HG02981 (cell line): ENCODE measurements at regions not wholly inside any gene's neighbourhood (a gene's known extent, or its start where the extent isn't known, plus 50 kb on each side); places are given as distances from the start of the nearest gene placed in this dataset.

Experiments
- ATAC-seq: cut with Tn5 transposase; IDR thresholded peaks from one replicate; pipeline ENCODE4 v1.9.1; 2021; ENCODE audit warnings: mild to moderate bottlenecking, moderate library complexity; ENCODE audit not compliant: unreplicated experiment

DNA sequence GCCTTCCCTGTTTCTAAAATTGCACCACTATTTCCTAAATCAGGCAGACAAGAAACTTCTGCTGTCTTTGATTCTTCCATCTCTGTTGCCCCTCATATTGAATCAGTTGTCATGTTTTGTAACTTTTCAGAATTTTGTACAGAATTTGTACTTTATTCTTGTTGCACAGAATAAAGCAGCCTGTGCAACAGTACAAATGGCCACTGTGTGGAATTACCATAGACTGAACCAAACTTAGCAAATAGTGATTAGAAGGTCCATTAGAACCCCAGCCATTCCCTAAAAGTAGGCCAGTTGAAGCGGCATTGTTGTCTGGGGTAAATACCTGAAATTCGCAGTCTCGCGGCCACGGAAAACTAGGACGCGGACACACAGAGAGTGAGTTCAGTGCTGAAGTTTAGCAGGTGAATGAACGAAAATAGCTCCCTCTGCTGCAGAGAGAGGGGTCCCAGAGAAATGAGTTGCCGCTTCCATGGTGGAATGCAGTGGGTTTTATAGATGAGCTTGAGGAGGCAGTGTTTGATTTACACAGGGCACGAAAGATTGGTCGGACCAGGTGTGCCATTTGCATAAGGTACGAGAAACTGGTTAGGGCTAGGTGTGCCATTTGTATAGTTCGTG, 71.8 kb downstream of the C4orf33 start:
- no peak for ATAC-seq

GRCh38 chr4:129172181-129172580, 76.2 kb downstream of the C4orf33 start:
- no peak for ATAC-seq

DNA sequence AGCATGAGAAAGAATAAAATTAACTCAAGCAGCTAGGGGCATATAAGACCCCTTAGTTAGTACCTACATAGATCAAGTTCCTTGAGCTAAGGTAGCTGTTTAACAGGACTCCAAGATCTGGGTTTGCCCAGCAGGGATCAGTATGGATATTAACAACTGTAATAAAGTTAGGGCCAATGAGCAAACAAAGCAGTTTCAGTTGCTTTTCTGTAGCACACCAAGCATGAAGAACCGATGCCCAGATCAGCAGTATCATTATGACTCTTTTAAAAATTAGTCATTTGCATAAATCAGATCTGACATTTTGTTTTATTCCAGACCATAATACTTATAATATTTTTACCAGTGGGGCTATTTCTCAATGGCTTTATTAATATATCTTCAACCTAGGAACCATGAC, 80.9 kb downstream of the C4orf33 start:
- ATAC-seq, result peak; percentile 75

- ATAC-seq, result no peak
Measured at GRCh38 chr4:129179276-129179675, 83.3 kb downstream of the C4orf33 start.

GRCh38 chr4:129189630-129190029, 93.7 kb downstream of the C4orf33 start:
- no peak for ATAC-seq

- no peak for ATAC-seq
Measured at GRCh38 chr4:129193357-129194100, 97.6 kb downstream of the C4orf33 start.

- no peak for ATAC-seq
Measured at GRCh38 chr4:129208481-129208880, 112.5 kb downstream of the C4orf33 start.

DNA sequence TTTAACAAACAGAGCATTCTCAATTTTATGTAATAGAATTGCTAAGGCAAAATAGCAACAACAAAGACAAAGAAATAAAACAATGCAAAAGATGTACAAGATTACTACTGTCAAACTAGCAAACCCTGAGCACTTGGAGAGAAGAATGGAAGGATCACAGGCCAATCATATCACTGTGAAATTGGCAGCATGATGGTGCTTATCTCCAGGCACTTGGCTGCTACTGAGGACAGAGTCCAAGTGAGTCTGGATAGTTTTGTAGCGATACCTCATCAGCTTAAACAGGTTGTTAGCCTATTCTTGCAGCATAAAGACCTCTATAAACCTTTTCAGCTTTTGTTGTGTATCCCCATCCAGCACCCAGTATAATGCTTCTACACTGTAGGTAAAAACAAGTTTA, 117.7 kb downstream of the C4orf33 start:
- ATAC-seq, result no peak

DNA sequence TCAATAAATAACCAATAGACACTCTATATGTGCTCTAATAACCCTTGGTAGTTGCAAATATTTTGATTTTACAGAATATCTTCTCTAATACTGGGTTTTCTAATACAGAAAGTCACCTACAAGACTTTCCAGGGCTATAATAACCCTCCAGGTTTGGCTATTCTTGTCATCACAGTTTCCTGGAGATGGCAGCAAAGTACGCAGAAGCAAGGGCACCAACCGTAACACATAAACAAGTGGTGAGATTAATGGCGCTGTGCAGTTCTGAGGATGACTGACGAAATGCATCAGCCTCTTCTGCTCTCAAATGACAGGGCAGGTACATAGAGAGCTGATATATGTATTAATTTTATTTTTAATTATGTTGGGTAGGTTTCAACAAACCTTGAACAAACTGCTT, 122.4 kb downstream of the C4orf33 start:
- ATAC-seq, result no peak

DNA sequence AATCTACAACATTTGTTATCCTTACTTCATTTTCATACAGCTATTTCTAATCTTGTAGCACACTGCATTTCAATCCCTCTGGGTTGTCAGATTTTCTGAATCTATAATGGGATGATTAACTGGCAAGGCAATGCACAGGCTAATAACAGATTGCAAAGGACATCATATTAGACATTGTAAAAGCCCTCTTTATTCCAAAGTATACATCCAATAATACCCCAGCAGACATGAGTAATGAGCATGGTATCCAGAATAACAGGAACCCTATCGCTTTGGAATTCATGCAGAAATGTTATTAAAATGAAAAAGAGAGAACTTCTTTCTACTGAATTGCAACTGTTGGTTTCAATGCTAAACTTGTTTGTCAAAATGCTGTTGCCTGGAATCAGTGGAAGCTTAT, 122.9 kb downstream of the C4orf33 start:
- no peak for ATAC-seq

GRCh38 chr4:129220254-129220653, 124.3 kb downstream of the C4orf33 start:
- ATAC-seq, result no peak

GRCh38 chr4:129223945-129224344, 128.0 kb downstream of the C4orf33 start:
- ATAC-seq, result no peak

- ATAC-seq, result no peak
Measured at GRCh38 chr4:129230846-129231245, 134.9 kb downstream of the C4orf33 start.

GRCh38 chr4:129231945-129232588, 136.1 kb downstream of the C4orf33 start:
- no peak for ATAC-seq

DNA sequence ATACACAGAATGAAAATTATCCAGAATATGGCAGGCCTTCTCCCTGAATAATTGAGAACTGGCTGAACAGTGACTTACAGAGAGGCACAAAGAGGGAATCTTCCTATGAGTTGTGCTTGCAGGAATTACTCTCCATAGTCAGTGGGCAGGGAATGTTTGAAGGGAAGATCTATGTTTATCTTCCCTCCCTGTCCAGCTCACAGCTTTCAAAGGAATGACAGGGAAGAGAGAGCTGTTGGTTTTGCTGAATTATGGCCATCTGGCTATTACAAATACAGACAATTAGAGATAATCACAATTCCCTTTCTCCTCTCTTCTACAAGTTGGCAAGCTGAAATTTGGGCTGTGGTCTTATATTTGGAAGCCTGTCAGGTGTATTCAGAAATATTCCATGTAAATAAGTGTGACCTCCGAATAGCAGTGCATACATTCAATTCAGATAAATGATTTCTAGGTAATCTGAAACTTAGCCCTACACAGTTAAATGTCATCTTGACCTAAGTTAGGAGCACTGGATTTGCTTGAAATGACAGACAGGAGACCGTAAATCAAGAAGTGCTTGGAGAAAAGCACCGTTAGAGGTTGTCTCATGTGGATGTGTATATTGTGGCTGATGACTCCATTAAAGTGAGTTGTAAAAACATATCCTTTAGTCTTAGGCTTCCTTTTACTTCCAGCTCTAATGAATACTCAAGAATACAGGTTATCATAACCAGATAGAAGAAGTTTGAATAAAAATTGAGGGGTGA, 136.8 kb downstream of the C4orf33 start:
- ATAC-seq, result no peak

DNA sequence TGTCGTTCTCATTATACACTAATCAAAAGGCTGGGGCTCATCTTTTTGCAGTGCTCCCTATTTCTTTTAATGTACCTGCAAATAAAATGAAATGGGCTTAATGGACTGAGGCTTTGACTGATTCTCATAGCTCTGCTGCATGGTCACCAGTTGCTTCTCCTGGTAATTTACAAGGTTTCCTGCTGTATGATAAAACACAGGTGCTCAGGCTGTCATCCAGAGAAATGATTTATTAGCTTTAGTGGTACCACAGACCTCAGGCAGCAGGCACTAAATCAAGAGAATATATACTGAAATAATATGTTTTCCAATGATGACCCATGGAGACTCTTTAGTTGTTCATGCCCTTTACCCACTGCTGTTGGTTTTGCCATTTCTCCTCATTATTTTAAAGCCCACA, 137.7 kb downstream of the C4orf33 start:
- ATAC-seq, result no peak

DNA sequence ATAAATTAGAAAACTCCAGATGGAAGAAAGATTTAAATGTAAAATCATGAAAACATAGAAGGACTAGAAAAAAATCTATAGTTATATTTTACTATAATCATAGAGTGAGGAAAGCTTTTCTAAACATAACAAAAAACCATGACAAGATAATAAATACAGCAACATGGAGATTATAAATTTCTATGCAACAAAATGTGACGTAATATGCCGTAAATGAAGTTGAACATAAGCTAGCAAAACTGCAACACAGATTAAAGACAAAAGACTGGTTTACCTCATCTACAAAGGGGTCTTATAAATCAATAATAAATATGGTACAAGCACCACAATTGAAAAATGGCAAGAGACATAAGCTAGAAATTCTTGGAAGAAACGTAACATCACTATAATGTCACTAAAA, 140.4 kb downstream of the C4orf33 start:
- ATAC-seq, result no peak

GRCh38 chr4:129239088-129239487, 143.1 kb downstream of the C4orf33 start:
- ATAC-seq, result no peak

- ATAC-seq, result no peak
Measured at GRCh38 chr4:129240816-129241215, 144.9 kb downstream of the C4orf33 start.

DNA sequence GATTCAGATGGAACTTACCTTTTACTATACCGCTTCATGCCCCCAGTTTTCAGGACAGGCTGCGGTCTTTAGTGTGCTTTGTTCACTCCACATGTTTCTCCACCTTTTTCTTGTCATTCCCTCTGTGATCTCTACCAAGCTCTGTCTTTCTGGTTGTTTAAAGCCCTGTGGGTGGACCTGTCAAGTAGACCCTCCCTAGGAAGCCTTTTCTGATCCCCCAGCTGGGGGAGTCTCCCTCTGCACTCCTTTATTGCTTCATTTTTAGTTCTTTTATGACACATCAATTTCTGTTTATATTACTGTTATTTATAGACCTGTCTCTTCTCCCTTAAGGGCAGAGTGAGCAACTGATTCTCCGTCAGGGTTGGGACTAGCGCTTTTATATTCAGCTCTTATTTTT, 150.2 kb downstream of the C4orf33 start:
- ATAC-seq, result no peak

- no peak for ATAC-seq
Measured at GRCh38 chr4:129246910-129247461, 151.0 kb downstream of the C4orf33 start.
